HepG2 (cell line): ENCODE measurements at regions not wholly inside any gene's neighbourhood (a gene's known extent, or its start where the extent isn't known, plus 50 kb on each side); places are given as distances from the start of the nearest gene placed in this dataset.

Source experiments
- ATAC-seq: fragments of 200-7000 bp; cut with Tn5 transposase; 3 replicates; pipeline ENCODE4 v1.9.1; 2020; ENCODE audit warnings: mild to moderate bottlenecking, moderate library complexity
- BruUV-seq: library from RNA; stranded (reverse); fragments of 400-500 nt; replicated peaks from 2 replicates; lab custom pipeline; 2021; lab: Mats Ljungman, UMichigan
- CTCF ChIA-PET: fragments of 300-600 bp; formaldehyde crosslinking; extraction: SDS; loops from one replicate; lab custom pipeline; 2021; ENCODE audit warnings: low total read pairs, inconsistent platforms, low intra/inter-chr PET ratio; lab: Yijun Ruan, JAX
- POLR2A ChIA-PET: fragments of 350-600 bp; sonication (Branson Sonifier 250); formaldehyde crosslinking; loops from one replicate; lab custom pipeline; 2020; ENCODE audit warnings: antibody characterized with exemption, inconsistent platforms; lab: Yijun Ruan, JAX
- DNase-seq: peaks from one replicate; pipeline ENCODE4 v3.0.0-alpha.2; 2015; ENCODE audit warnings: low spot score
- FAIRE-seq: peaks from 3 replicates; lab custom pipeline; 2011; peaks lifted over from hg19 to GRCh38; lab: Jason Lieb, UNC
- H2AFZ ChIP-seq: one replicate; pipeline ENCODE4 v1.6.1; 2011; ENCODE audit warnings: low read length, inconsistent platforms
- H3K27ac ChIP-seq: fragments of 300-600 bp; 3 replicates; pipeline ENCODE4 v1.8.0; 2011; ENCODE audit warnings: mixed run types, mild to moderate bottlenecking, mixed read lengths, low read length, inconsistent platforms; ENCODE audit not compliant: insufficient read depth; ENCODE audit errors: extremely low read length
- H3K27me3 ChIP-seq, 2 experiments: fragments of 200-600 bp in 1 of 2; 2 replicates in 1 of 2; 3 replicates in 1 of 2; pipeline versions ENCODE4 v1.6.0 to v1.8.0; 2011; ENCODE audit warnings: low read length in 2 of 2, mild to moderate bottlenecking in 2 of 2, moderate library complexity in 2 of 2, inconsistent platforms in 1 of 2; ENCODE audit not compliant: insufficient read depth in 2 of 2, control insufficient read depth in 1 of 2
- H3K36me3 ChIP-seq, 2 experiments: fragments of 200-600 bp in 1 of 2; replicated peaks in 1 of 2; 2 replicates in 1 of 2; 3 replicates in 1 of 2; pipeline versions ENCODE4 v1.5.1 to v1.8.0; 2011; ENCODE audit warnings: low read length in 2 of 2, inconsistent platforms in 1 of 2; ENCODE audit not compliant: insufficient read depth in 2 of 2, control insufficient read depth in 1 of 2
- H3K4me1 ChIP-seq: 2 replicates; pipeline ENCODE4 v1.5.1; 2012; ENCODE audit warnings: low read length, inconsistent platforms; ENCODE audit not compliant: insufficient read depth
- H3K4me2 ChIP-seq: 2 replicates; pipeline ENCODE4 v1.6.0; 2011; ENCODE audit warnings: low read depth, low read length, inconsistent platforms
- H3K4me3 ChIP-seq, 3 experiments: fragments of 200-600 bp in 1 of 3; sonication (generic), shearing (Covaris generic) in 1 of 3; replicated peaks in 1 of 3; 2 replicates each; pipeline ENCODE4 v1.5.1; 2011 to 2016; ENCODE audit warnings: low read length in 3 of 3, inconsistent platforms in 2 of 3, low read depth in 2 of 3, mild to moderate bottlenecking in 2 of 3, control low read depth in 1 of 3, mixed read lengths in 1 of 3; ENCODE audit not compliant: insufficient read depth in 1 of 3
- H3K79me2 ChIP-seq: one replicate; pipeline ENCODE4 v1.6.1; 2011; ENCODE audit warnings: low read length, inconsistent platforms; ENCODE audit not compliant: insufficient read depth
- H3K9ac ChIP-seq: 2 replicates; pipeline ENCODE4 v1.6.0; 2011; ENCODE audit warnings: mild to moderate bottlenecking, low read depth, low read length, inconsistent platforms; ENCODE audit not compliant: insufficient read depth
- H3K9me3 ChIP-seq: 2 replicates; pipeline ENCODE4 v1.5.1; 2012; ENCODE audit warnings: mild to moderate bottlenecking, low read length
- H4K20me1 ChIP-seq: 2 replicates; pipeline ENCODE4 v1.6.0; 2011; ENCODE audit warnings: inconsistent platforms, mild to moderate bottlenecking, low read length, moderate library complexity; ENCODE audit not compliant: insufficient read depth
- CBFB ChIP-seq: sonication (generic); formaldehyde crosslinking; IDR thresholded peaks from 2 replicates; pipeline ENCODE4 v1.4.0; 2020; ENCODE audit warnings: missing genetic modification reagents
- FUBP1 ChIP-seq: sonication (generic); formaldehyde crosslinking; IDR thresholded peaks from 2 replicates; pipeline ENCODE4 v1.5.1; 2020; ENCODE audit warnings: missing genetic modification reagents, mild to moderate bottlenecking, borderline replicate concordance
- GABPA ChIP-seq, 2 experiments: IDR thresholded peaks; 2 replicates each; pipeline ENCODE4 v1.6.1; 2011 to 2016; ENCODE audit warnings: low read depth in 2 of 2, low read length in 1 of 2, missing biosample characterization in 1 of 2, missing genetic modification characterization in 1 of 2
- HMG20A ChIP-seq: IDR thresholded peaks from 2 replicates; pipeline ENCODE4 v1.6.1; 2016; ENCODE audit warnings: borderline replicate concordance
- KDM6A ChIP-seq: IDR thresholded peaks from 2 replicates; pipeline ENCODE4 v1.6.1; 2016; ENCODE audit warnings: low read depth
- NR2F2 ChIP-seq: IDR thresholded peaks from 2 replicates; pipeline ENCODE4 v1.6.1; 2012; ENCODE audit warnings: low read depth, inconsistent platforms, borderline replicate concordance
- NRL ChIP-seq: sonication (generic); formaldehyde crosslinking; IDR thresholded peaks from 2 replicates; pipeline ENCODE4 v1.5.0; 2020; ENCODE audit warnings: missing genetic modification reagents, mild to moderate bottlenecking, moderate library complexity, borderline replicate concordance
- PAWR ChIP-seq: sonication (generic); formaldehyde crosslinking; IDR thresholded peaks from 2 replicates; pipeline ENCODE4 v1.4.0; 2020; ENCODE audit warnings: missing genetic modification reagents, mild to moderate bottlenecking, borderline replicate concordance
- RFXAP ChIP-seq: sonication (generic); formaldehyde crosslinking; IDR thresholded peaks from 2 replicates; pipeline ENCODE4 v1.4.0; 2020; ENCODE audit warnings: missing genetic modification reagents, borderline replicate concordance
- SIX1 ChIP-seq: sonication (generic); formaldehyde crosslinking; IDR thresholded peaks from 2 replicates; pipeline ENCODE4 v1.4.0; 2020; ENCODE audit warnings: missing genetic modification reagents, borderline replicate concordance
- SP1 ChIP-seq, 2 experiments: fragments of 450-650 bp in 1 of 2; sonication (generic) in 1 of 2; formaldehyde crosslinking in 1 of 2; IDR thresholded peaks; 2 replicates each; pipeline versions ENCODE4 v1.4.0 to v1.6.1; 2016 to 2020; ENCODE audit warnings: missing genetic modification reagents in 1 of 2
- SRY ChIP-seq: sonication (generic); formaldehyde crosslinking; IDR thresholded peaks from 2 replicates; pipeline ENCODE4 v1.8.0; 2022; ENCODE audit warnings: mild to moderate bottlenecking, missing genetic modification reagents
- ZBTB38 ChIP-seq: sonication (generic); formaldehyde crosslinking; IDR thresholded peaks from 2 replicates; pipeline ENCODE4 v1.5.1; 2020; ENCODE audit warnings: mild to moderate bottlenecking, missing genetic modification reagents
- ZBTB42 ChIP-seq: sonication (generic); formaldehyde crosslinking; IDR thresholded peaks from 2 replicates; pipeline ENCODE4 v1.5.0; 2020; ENCODE audit warnings: mild to moderate bottlenecking, missing genetic modification reagents
- ZBTB7A ChIP-seq: sonication (generic); formaldehyde crosslinking; IDR thresholded peaks from 2 replicates; pipeline ENCODE4 v1.8.0; 2022; ENCODE audit warnings: mild to moderate bottlenecking, missing genetic modification reagents
- ZNF546 ChIP-seq: sonication (generic); formaldehyde crosslinking; conservative IDR thresholded peaks from 2 replicates; pipeline ENCODE4 v1.8.1; 2023; ENCODE audit warnings: mild to moderate bottlenecking, missing genetic modification reagents
- ZNF816 ChIP-seq: sonication (generic); formaldehyde crosslinking; IDR thresholded peaks from 2 replicates; pipeline ENCODE4 v1.8.0; 2022; ENCODE audit warnings: missing genetic modification reagents, mild to moderate bottlenecking, borderline replicate concordance
- WGBS: methylation state at CpG from one replicate; pipeline ENCODE4 v1.1.6; 2017; ENCODE audit warnings: low lambda C conversion rate; 5-methylcytosine and 5-hydroxymethylcytosine counted together
- in situ Hi-C: cut with HindIII; loops from 2 replicates; pipeline ENCODE4 v1.10.0; 2017; ENCODE audit warnings: low pct_unique_long_range_greater_than_20kb; ENCODE audit not compliant: extremely low pct_ligation_motif_present
- intact Hi-C: fragments of 100-400 bp; cut with micrococcal nuclease; formaldehyde crosslinking; loops from one replicate; pipeline ENCODE4 v1.10.0; 2022; ENCODE audit not compliant: unreplicated experiment
- TF ChIP-seq, protein P1 (sequence below): sonication (generic); formaldehyde crosslinking; IDR thresholded peaks from 2 replicates; pipeline ENCODE4 v1.4.0; 2020; ENCODE audit warnings: missing genetic modification reagents, mild to moderate bottlenecking, borderline replicate concordance

DNA sequence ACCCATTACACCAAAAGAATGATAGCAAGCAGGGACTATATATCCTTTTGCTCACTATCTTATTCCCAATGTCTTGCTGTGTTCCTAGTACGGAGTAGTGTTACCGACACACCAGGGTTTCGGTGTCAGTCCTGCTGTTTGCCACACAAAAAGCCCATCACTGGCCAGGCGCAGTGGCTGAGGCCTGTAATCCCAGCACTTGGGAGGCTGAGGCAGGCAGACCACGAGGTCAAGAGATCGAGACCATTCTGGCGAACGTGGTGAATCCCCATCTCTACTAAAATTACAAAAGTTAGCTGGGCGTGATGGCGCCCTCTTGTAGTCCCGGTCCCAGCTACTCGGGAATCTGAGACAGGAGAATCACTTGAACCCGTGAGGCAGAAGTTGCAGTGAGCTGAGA lies 1467.3 kb upstream of the MIR17HG start:
- Histone ChIP-seq H3K4me2 (no peak overlapping the region), H3K9me3 (no peaks in the 10 kb centered on the region), H4K20me1 (no peaks in the 10 kb centered on the region), H2AFZ (no peak overlapping the region), H3K9ac (no peak overlapping the region), H3K4me1 (no peaks in the 10 kb centered on the region), H3K79me2 (no peaks in the 10 kb centered on the region), H3K27me3 (no peaks in the 10 kb centered on the region), H3K4me3 (no peak overlapping the region), H3K36me3 (no peaks in the 10 kb centered on the region), H3K27ac (no peak overlapping the region)
- FAIRE-seq (no peak), DNase-seq (no peak), ATAC-seq (no peak)
- POLR2A ChIA-PET: no interaction called here
- 68% methylated on average over 5 of the region's 13 CpGs for WGBS
- BruUV-seq: no TSS peak
- in situ Hi-C loops: no loop called here
- intact Hi-C loops: no loop called here
- TF ChIP-seq ZBTB42: no peak
- no peak for TF ChIP-seq CBFB (CRISPR knock-in tag)
- no peak for TF ChIP-seq SIX1 (CRISPR knock-in tag)
- no peak for TF ChIP-seq ZNF816
- TF ChIP-seq SRY (CRISPR knock-in tag): no peak
- TF ChIP-seq RFXAP: no peak
- no peak for TF ChIP-seq KDM6A (CRISPR knock-in tag)
- TF ChIP-seq SP1 (IDR thresholded peaks at IDR 0.05): no peak
- TF ChIP-seq SP1 (CRISPR knock-in tag; IDR thresholded peaks at IDR 0.05): no peak
- TF ChIP-seq HMG20A (CRISPR knock-in tag): no peak
- no peak for TF ChIP-seq GABPA (IDR thresholded peaks at IDR 0.05; ENCODE audit: low read depth, low read length)
- TF ChIP-seq GABPA (CRISPR knock-in tag; IDR thresholded peaks at IDR 0.05; ENCODE audit: low read depth): no peak
- no peak for TF ChIP-seq NRL (CRISPR knock-in tag)
- TF ChIP-seq NR2F2: no peak
- TF ChIP-seq PAWR (CRISPR knock-in tag): no peak
- no peak for TF ChIP-seq ZBTB7A (CRISPR knock-in tag)
- TF ChIP-seq ZBTB38 (CRISPR knock-in tag): no peak
- TF ChIP-seq, protein P1, sequence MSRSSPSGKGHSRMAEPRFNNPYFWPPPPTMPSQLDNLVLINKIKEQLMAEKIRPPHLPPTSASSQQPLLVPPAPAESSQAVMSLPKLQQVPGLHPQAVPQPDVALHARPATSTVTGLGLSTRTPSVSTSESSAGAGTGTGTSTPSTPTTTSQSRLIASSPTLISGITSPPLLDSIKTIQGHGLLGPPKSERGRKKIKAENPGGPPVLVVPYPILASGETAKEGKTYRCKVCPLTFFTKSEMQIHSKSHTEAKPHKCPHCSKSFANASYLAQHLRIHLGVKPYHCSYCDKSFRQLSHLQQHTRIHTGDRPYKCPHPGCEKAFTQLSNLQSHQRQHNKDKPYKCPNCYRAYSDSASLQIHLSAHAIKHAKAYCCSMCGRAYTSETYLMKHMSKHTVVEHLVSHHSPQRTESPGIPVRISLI (CRISPR knock-in tag): no peak
- no peak for TF ChIP-seq ZNF546
- no peak for TF ChIP-seq FUBP1 (CRISPR knock-in tag)
- CTCF ChIA-PET: no interaction called here
